ENCODE measurements at regions not wholly inside any gene's neighbourhood (a gene's known extent, or its start where the extent isn't known, plus 50 kb on each side); places are given as distances from the start of the nearest gene placed in this dataset.

- H3K27me3 ChIP-seq, result peaks cover 22% of the 10 kb centered on the region
- peak overlapping the region; percentile 35 for H3K4me3 ChIP-seq
- intact Hi-C loops (cut with DNase I), result no loop called here
- no peak for TF ChIP-seq CTCF (IDR thresholded peaks at IDR 0.05)
- no peaks in the 10 kb centered on the region for H3K36me3 ChIP-seq
- H3K27ac ChIP-seq, result no peak overlapping the region
- no peak for ATAC-seq
- no peak for DNase-seq
- no peaks in the 10 kb centered on the region for H3K9me3 ChIP-seq
- H3K4me1 ChIP-seq, result no peaks in the 10 kb centered on the region
Measured at GRCh38 chr10:61001731-61002122, 57.7 kb upstream of the RHOBTB1 start.

- intact Hi-C loops (cut with DNase I), result no loop called here
- Histone ChIP-seq H3K4me3 (peak overlapping the region; percentile 35), H3K36me3 (no peaks in the 10 kb centered on the region)
Measured at GRCh38 chr10:61000769-61001730, 57.1 kb upstream of the RHOBTB1 start.

GRCh38 chr10:60998932-60999331, 54.9 kb upstream of the RHOBTB1 start:
- no peaks in the 10 kb centered on the region for H3K9me3 ChIP-seq
- no peaks in the 10 kb centered on the region for H3K4me1 ChIP-seq
- no peak overlapping the region for H3K27ac ChIP-seq
- ATAC-seq (no peak), DNase-seq (no peak)
- peaks cover 22% of the 10 kb centered on the region for H3K27me3 ChIP-seq
- intact Hi-C loops (cut with DNase I), result no loop called here
- H3K4me3 ChIP-seq, result no peak overlapping the region
- no peaks in the 10 kb centered on the region for H3K36me3 ChIP-seq
- no peak for TF ChIP-seq CTCF (IDR thresholded peaks at IDR 0.05)

More at GRCh38 chr10:61000769-61001730, 57.1 kb upstream of the RHOBTB1 start:
- Histone ChIP-seq H3K4me1 (no peaks in the 10 kb centered on the region), H3K27me3 (peaks cover 22% of the 10 kb centered on the region), H3K9me3 (no peaks in the 10 kb centered on the region), H3K27ac (no peak overlapping the region)
- no peak for TF ChIP-seq CTCF (IDR thresholded peaks at IDR 0.05)
- DNase-seq, result peak; percentile 65
- peak; percentile 78 for ATAC-seq

DNA sequence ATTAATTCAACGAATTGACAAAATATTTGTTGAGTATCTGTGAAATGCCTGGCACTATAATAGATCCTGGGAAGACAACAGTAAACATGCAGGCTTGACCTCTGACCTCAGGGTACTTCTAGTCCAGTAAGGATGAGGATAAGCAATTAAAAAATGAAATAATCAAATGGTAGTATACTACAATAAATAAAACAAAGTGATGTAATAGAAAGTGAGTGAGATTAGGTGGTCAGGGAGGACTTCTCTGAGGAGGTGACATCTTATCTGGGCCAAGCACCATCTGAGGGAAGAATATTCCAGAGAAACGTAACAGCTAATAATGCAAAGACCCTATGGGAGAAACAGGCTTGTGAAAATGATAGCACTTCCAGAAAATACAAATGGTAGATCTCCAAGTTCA, 50.1 kb upstream of the RHOBTB1 start:
- intact Hi-C loops (cut with DNase I), result no loop called here
- no peak for DNase-seq

More for the DNA sequence above, 50.1 kb upstream of the RHOBTB1 start:
- no peaks in the 10 kb centered on the region for H3K4me1 ChIP-seq
- no peak for TF ChIP-seq CTCF (IDR thresholded peaks at IDR 0.05)
- no peak for ATAC-seq
- no peaks in the 10 kb centered on the region for H3K9me3 ChIP-seq
- no peak overlapping the region for H3K27ac ChIP-seq
- H3K4me3 ChIP-seq, result no peak overlapping the region
- H3K36me3 ChIP-seq, result no peaks in the 10 kb centered on the region
- H3K27me3 ChIP-seq, result no peaks in the 10 kb centered on the region

All from upper lobe of right lung (tissue), 1 donor.